ENCODE measurements at regions not wholly inside any gene's neighbourhood (a gene's known extent, or its start where the extent isn't known, plus 50 kb on each side); places are given as distances from the start of the nearest gene placed in this dataset.

DNA sequence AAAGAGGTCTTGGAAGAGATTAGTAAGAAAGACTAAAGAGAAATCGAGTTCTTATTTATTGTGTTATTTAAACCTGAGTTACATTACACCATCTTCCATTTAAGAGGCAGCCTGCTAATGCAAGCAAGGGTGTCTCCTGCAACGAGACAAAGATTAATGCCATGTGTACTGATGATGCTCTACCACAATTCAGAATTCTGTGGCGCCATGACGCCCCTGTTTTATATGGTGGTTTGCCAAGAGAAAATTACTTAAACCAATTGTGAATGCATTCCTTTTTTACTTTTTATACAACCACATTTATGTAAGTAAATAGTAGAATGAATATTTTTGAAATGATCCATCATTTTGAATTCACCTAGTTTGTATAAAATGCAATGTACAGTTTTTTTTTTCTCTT lies 356.1 kb upstream of the ZEB2 start:
- DNase-seq (ENCODE audit: low spot score), result no peak

DNA sequence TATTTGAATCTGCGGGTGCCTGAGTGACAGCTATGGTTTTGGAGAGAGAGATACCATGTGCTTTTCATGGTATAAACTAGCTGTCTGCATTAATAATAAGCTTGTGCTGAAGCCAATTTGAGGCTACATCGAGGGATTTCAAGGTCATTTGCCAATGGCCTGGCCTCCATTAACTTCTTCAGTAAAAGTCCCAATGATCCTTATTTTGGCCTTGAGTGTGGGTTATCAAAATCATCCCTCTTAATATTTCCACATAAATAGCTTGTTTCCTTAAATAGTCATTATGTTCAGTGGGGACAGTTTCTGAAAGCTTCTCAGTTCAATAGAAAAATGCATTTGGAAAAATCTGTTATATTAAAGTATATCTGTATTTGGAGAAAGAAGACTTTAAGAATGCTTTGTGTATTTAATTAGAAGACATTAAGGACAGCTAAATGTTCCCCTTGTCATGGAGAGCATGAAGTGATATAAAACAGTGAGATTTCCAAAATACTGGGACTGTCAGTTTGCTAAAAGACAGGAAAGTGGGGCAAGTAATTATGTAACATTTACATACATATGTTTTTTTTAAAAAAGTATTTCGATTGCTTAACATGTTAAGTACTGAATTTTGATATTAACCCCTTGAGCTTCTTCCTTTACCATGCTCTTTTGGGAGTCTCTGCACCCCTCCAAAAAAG lies 355.5 kb upstream of the ZEB2 start:
- DNase-seq (ENCODE audit: low spot score), result no peak

DNA sequence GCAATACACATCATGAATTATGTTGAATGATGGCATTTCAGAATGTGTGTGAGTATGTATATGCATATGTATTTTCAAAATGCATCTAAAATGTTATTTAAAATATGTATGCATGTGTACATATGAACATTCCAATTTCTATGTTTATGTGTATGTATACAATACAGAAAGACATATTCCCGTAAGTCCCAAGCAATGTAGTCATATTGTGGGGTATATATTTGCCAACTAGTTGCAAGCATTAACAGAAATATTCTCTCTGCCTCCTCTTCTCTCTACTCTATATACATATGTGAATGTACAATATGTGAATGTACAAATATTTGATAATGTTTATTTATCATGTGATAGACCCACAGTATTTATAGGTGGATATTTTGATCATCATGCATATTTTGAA lies 345.8 kb upstream of the ZEB2 start:
- no peak for DNase-seq (ENCODE audit: low spot score)

DNA sequence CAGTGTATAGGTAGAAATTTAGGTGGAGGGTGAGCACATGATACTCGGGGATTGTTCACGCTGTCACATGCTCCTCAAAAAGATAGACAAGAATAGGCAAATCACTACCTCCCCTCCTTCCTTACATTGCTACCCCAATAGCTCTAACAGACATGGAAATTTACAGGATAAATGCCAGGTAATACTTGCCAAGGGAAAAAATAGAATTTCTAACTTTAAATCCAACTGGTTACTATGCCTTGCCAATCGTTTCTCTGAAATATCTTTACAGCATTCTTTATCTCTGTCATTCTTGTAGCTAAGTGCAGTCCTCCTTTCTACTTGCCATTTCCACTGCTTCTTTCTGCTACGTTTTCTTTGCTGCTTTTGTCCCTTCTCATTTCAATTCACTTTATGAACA lies 339.8 kb upstream of the ZEB2 start:
- DNase-seq (ENCODE audit: low spot score), result no peak

DNA sequence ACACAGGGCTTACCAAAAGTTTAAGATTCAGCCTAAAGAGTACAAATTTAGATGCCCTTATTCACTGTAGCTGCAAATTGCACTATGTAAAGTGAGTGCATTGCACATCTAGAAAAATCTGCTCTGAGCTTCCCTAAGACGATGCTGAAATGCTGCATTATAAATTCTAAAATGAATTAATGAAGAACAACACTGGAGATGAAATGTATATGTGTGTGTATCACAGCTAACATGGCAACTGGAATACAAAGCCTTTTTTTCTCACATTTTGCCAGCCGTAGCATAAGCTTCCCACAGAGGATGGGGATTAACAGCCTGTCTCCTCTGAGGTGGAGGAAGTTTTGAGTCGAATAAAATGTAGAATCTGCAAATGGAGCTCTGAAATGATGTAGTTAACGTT lies 338.3 kb upstream of the ZEB2 start:
- DNase-seq (ENCODE audit: low spot score), result no peak

DNA sequence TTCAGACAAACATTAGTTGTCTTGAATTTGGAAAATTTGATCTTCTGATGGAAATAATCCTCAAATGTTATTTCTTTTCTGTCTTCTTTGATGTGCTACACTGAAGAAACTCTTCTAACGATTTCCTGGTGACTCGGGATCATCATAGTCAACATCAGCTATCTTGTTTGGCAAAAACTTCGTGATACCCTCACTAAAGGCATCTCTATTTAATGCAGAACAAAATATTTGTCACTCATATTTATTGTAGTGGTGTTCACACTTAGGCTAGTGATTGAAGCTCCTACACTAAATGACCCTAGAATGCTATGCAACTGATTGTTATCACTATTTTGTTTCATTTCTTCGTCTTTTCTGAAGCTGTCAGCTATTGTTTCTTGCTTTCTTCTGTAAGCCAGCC lies 334.7 kb upstream of the ZEB2 start:
- DNase-seq (ENCODE audit: low spot score), result no peak

DNA sequence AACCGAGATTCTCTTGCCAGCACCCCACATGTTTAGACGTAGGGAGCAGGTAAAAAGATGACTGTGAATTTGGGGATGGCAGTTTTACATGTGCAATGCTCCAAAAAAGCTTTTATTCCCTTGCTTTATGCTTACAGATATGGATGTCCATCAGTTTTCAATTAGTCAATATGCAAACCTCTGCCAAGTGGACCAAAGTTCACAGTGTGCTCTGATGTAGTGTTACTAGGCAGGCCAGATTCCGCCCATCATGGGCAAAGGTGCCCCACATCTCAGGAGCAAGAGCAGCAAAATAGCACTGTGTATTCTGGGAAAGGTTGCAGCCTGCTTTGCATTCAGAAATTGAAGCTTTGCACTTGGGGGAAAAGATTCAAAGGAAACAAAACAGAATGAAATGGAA lies 329.7 kb upstream of the ZEB2 start:
- no peak for DNase-seq (ENCODE audit: low spot score)

DNA sequence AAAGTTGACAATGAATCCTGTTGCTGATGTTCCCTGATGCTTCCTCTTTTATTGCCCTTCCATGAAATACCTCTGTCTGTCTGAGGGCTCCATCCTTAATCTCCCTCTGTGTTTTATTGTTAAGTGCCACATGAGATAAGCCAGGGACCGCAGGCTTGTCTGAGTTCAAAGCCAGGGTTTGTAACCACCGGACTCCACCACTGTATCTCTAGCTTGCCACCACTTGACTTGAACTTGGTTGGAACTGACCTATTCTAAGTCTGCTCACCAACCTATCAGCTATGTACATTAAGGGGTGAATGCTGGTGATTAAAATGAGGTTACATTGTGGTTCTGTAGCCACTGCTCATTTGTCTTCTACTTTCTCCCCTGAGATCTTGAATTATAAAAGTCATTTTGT lies 328.5 kb upstream of the ZEB2 start:
- no peak for DNase-seq (ENCODE audit: low spot score)

DNA sequence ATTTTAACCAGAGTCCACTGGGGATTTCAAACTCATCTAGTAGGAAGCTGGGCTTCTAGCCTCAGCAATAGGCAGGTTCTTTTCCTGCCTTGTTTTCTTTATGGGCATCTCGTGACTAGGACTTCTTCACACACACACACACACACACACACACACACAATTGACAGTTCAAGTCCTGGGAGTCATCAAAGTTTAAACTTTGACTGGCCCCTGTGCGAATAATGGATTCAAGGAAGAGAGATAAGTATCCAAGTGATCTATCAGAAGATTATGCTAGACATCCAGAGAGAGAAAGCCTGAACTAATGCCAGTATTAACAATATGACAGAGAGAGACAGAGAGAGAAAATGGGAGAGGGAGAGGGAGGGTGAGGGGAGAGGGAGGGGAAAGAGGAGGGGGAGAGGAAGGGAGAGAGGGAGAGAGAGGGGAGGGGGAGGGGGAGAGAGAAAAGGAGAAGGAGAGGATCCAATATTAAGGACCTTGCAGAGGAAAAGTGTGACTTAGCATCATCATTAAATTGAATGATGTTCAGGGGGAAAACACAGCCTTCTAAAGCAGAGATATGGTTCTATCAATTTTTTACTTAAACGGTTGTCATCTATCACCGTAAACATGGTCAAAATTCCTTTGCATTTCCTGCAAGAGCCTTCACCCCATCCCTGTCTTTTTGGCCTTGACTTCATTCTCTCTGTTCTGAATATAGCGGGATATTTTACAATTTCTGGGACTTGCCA lies 327.6 kb upstream of the ZEB2 start:
- no peak for DNase-seq (ENCODE audit: low spot score)

DNA sequence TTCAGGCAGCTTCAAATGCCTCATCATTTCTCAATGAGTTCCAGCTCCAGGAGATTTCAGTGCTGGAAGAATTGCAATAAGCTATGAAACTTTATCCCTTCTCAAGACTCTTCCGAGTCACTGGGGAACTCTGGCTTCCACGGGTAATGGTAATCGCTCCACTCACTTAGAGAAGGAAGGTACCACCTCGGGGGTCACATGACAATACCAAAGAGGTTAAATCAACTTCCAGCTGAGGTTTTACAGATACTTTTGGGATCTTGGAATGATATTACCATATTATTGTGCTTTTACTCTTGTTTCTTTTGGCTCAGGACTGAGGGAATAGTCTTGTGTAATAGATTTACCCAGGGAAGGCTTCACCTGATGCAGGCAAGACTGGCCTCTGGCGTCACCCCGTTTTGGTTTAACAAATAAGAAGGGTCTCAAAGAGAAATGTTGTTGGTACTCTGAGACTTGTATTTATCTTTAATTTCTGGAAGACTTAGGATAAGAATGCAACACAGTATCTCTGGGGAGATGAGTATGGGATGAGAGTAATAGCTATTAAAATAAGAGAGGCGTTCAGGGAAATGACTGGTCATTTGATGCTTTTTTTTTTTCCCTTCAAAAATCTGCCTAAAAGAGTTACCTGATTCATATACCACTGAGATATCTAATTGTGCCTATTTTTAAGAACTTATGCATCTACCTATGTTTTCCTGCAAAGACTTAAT lies 316.9 kb upstream of the ZEB2 start:
- peak; percentile 14 for DNase-seq (ENCODE audit: low spot score)

DNA sequence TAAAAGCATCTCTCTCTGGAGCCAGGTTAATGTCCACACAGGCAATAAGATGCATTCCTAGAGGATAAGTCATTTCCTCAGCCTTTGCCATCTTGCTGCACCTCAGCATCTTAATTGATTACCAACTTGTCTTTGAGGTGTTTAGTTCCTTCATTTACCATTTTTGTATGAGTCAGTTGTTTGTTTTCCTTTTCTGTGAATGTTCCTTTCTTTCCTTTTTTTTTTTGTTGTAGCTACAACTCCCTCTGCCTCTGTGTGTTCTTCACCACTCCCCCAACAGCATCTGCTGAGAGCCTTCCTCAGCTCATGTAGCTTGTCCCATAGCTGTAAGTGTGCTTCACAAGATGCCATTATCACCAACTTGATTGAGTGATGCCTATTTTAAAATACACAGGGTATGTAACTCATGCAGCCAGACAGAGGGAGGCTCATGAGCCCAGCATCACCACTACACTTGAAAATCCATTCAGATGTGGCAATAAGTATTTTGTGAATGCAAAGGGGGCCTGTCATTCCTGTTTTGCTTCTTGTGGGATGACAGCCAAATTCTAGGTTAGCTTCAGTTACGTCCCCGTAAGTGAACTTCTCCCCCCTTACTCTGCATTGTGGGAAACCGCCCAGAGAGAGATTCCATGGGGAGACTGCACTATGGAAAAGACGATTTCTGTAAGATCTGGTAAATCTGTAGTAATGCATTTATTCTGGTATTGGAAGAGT lies 315.9 kb upstream of the ZEB2 start:
- peak; percentile 78 for DNase-seq (ENCODE audit: low spot score)

DNA sequence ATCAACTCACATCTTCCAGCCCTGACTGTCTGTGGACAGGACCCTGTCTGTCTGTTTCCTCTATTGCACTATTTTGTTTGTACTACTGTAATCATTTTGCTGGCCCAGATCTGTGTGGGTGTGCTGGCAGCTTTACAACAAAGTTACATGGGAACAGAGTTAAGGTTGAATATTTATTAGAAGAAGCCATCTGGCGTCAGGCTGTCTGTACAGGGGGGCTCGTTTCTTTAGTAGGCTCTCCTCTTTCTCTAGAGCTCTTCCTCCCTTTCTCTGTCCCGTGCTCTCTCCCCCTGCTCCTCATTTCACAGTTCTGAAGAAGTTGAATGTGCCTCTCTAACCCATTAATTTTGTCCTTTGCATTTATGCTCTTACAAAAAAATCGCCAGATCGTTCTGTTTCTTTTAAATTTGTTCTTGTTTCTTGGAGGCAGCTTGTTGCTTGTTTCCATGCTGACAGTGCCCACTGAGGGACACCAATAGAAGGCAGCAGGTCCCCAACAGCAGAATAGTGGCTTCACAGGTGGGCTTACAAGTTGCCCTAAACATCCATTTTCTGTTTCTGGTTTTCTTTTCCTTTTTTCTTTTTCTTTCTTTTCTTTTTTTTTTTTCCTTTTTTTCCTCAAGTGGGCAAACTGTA lies 315.2 kb upstream of the ZEB2 start:
- DNase-seq (ENCODE audit: low spot score), result peak; percentile 63

DNA sequence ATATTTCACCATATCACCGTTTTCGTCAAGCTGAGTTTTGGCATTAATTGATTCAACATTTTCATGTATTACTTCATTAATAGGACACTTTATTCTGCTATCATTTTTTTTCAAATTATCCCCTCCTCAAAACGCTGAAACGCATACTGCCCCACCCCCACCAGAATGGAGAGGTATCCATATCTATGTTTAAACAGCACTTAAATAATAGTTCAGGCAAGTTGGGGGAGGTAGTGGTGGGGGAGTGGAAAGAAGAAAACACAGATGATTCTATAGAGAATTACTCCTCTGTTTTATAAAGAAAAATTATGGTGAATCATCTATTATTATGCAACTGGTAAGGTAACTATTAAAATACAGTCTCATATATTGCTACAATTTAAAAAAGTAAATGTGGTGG lies 314.4 kb upstream of the ZEB2 start:
- no peak for DNase-seq (ENCODE audit: low spot score)

DNA sequence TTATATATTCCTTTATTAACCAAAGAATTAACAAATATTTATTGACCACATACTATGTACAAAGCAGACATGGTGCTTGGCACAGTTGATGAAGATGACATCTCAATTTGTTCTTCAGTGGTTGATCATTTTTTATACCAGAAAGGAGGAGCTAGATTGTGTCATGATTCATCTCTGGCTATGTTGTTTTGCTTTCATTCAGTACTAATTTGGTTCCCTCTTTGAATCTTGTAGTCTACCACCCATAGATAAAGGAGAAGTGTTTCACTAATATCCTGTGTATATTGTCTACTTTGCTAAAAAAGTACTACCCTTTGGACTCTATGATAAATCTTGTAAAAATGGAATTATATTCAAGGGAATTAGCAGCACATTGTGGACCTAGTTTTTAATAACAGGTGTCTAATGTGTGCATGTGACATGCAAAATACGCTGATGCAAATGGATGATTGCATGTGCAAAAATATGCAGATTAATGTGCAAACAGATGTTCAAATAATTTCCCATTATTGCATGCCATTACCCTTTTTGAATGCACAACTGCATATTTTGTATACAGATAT lies 313.2 kb upstream of the ZEB2 start:
- no peak for DNase-seq (ENCODE audit: low spot score)

DNA sequence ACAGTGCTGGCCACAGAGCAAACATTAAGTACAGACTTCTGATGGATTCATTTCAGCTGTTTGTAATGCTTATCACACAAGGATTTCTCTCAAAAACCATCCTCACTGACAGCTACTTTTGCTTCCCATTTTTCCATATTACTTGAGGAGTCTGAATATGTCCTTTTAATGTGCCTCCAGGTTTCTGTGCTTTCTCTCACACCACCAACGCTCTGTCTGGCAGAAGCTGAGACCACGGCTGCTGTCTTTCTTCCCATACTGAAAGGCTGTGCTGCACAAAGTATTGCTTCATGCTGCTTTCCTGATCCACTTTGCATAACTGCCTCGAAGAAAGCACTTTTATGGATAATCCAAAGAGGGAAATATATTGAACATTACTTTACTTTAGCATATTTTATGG lies 312.1 kb upstream of the ZEB2 start:
- no peak for DNase-seq (ENCODE audit: low spot score)

DNA sequence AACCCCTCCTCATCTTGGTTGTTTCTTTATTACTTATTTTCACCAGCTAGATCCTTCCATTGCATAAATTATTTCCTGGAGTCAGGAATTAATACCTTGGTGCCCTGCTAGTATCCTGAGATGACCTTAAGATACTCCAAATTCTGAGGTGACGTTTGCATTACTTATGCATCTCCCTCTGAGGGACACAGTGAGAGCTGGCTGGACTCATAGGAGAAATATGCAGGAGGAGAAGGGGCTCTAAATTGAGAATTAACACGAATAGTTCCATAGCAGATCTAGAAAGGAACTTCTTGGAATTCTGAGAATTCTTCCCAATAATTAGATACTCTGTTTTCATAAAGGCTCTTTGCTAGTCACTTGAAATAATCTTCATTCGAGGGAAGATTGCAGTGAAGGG lies 310.6 kb upstream of the ZEB2 start:
- DNase-seq (ENCODE audit: low spot score), result peak; percentile 3

DNA sequence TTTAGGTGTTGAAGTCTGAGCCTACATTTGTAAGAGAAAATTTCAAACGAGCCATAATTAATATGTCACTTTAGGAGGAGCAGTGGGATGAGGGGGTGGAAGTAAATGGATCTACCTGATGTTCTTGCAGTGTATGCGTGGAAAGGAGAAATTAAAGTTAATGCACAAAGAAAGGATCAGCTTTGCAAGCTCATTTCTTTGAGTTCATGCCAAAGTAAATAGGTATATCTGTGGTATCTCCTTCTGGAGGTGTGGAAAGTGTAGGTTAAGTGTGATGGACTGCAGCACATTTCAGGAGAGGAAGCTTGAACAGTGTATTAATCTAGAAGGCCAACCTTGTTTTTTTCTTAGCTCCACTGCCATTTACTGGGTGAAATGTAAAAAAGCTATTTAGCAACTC lies 307.5 kb upstream of the ZEB2 start:
- DNase-seq (ENCODE audit: low spot score), result no peak

DNA sequence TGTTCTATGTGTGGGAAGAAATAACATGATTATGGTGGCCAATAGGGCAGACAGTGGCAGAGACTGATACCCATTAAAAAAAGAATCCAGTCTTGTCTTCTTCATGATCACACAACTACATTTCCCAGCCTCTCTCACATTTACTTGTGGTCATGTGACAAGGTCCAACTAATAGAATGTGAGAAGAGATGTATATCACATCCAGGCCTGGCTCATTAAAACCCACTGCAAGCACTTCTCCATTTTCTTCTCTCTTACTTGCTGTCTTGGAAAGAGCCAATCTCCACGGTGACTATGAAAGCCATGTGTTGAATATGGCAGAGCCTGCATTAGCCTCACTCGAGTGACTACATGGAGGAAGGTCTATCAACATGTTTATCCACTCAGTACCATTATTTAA lies 306.2 kb upstream of the ZEB2 start:
- no peak for DNase-seq (ENCODE audit: low spot score)

DNA sequence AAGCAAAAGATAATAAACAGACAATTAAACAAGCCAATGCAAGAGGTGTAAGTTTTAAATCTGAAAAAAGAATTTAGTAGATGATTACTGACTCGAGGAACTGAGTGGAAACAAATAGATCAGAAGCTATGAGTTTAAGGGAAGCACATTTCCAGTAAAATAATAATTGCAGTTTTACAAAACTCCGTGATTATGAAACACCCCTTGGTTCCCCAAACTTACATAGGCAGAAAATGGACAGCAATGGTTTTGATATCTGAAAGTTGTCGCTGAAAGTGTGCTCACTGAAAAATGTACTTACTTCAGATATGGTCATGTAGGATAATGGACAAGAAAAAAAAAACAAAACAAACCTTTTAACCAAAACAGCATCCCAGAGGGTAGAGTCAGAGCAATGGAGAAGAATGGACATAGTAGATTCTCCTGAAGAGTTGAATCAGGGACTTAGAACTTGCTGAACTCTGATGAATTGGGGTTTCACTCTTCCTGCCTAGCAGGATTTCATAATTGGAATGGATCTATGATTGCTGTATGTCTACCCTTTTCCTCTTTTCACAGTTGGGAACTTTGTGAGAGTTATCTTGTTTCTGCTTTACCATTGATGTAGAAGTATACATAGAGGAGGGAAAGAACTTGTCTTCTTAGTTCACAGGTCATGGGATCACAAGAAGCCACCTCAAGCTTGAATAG lies 305.6 kb upstream of the ZEB2 start:
- DNase-seq (ENCODE audit: low spot score), result no peak

DNA sequence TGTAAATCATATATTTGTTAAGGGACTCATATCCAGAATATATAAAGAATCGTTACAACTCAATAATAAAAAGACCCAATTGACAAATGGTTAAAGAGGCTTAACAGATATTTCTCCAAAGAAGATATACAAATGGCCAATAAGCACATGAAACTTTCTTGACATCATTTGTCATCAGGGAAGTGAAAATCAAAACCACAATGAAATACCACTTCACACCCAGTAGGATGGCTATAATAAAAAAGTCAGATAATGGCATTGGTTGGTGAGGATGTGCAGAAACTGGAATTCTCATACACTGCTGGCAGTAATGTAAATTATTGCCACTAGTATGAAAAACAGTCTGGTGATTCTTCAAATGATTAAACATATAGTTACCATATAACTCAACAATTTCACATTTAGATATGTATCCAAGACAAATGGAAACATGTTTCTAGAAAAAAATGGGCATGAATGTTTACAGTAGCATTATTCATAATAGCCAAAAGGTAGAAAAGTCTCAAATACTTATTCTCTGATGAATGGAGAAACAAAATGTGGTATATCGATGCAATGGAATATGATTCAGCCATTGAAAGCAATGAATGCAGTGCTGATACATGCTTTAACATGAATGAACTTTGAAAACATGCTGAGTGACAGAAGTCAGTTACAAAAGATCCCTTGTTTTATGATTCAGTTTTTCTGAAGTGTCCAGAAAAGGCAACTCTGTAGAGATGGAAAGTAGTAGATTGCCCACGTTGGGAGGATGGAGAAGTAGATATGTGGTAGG lies 304.6 kb upstream of the ZEB2 start:
- no peak for DNase-seq (ENCODE audit: low spot score)

DNA sequence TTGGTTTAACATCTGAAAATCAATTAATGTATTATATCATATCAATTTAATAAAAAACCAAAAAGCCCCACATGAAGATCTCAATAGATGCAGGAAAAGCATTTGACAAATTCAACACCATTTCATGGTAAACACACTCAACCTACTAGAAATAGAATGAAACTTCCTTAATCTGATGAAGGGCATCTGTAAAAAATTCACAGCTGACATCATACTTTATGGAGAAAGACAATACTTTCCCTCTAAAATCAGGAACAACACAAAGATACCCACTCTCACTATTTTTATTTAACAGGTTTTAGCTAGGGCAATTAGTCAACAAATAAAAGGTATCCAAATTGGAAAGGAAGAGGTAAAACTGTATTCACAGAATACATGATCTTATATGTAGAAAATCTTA lies 303.0 kb upstream of the ZEB2 start:
- no peak for DNase-seq (ENCODE audit: low spot score)

All from kidney tubule cell (primary cell).